ENCODE measurements at regions not wholly inside any gene's neighbourhood (a gene's known extent, or its start where the extent isn't known, plus 50 kb on each side); places are given as distances from the start of the nearest gene placed in this dataset.

DNA sequence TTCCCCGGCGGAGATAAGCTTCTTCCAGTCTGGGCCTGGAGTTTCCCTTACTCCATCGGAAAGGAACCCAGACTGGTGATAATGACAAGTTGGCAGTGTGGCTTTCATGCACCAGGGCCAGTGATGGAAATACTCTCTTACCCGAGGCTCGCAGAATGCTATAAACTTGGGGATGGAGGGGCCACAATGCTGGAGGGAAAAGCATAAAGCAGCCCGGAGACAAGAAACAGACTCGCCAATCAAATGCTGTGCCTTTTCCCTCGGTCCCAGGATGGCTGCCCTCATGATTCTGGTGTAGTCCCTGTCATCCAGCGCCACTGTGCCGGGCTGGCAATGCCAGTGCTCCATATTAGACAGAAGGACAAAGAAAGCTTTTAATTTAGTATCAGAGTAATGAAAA lies 325.6 kb downstream of the THBS2 start:
- no peak for TF ChIP-seq CTCF (IDR thresholded peaks at IDR 0.05)
- TF ChIP-seq POLR2A (IDR thresholded peaks at IDR 0.05), result no peak
